ENCODE measurements at regions not wholly inside any gene's neighbourhood (a gene's known extent, or its start where the extent isn't known, plus 50 kb on each side); places are given as distances from the start of the nearest gene placed in this dataset.

GRCh38 chr18:45498287-45498658, 117.0 kb upstream of the SLC14A2 start:
- no peak for FAIRE-seq

GRCh38 chr18:45503990-45504389, 111.3 kb upstream of the SLC14A2 start:
- FAIRE-seq (no peak), DNase-seq (ENCODE audit: insufficient read length, low spot score) (no peak)
- TF ChIP-seq POU2F2 (IDR thresholded peaks at IDR 0.05; ENCODE audit: low read depth, low read length), result no peak
- TF ChIP-seq SPI1 (IDR thresholded peaks at IDR 0.05; ENCODE audit: low read depth, low read length), result no peak
- TF ChIP-seq POLR2A (IDR thresholded peaks at IDR 0.05; ENCODE audit: low read depth, low read length), result no peak
- TF ChIP-seq POLR2AphosphoS5 (IDR thresholded peaks at IDR 0.05; ENCODE audit: low read depth, low read length), result no peak
- no peak for TF ChIP-seq PAX5 (IDR thresholded peaks at IDR 0.05; ENCODE audit: insufficient read depth, low read length, severe bottlenecking)
- no peak for TF ChIP-seq TAF1 (IDR thresholded peaks at IDR 0.05; ENCODE audit: low read depth, low read length)

More at GRCh38 chr18:45498287-45498658, 117.0 kb upstream of the SLC14A2 start:
- TF ChIP-seq POLR2AphosphoS5 (IDR thresholded peaks at IDR 0.05; ENCODE audit: low read depth, low read length) (no peak), PAX5 (IDR thresholded peaks at IDR 0.05; ENCODE audit: insufficient read depth, low read length, severe bottlenecking) (no peak), SPI1 (IDR thresholded peaks at IDR 0.05; ENCODE audit: low read depth, low read length) (no peak), POLR2A (IDR thresholded peaks at IDR 0.05; ENCODE audit: low read depth, low read length) (no peak), TAF1 (IDR thresholded peaks at IDR 0.05; ENCODE audit: low read depth, low read length) (no peak), POU2F2 (IDR thresholded peaks at IDR 0.05; ENCODE audit: low read depth, low read length) (no peak)
- DNase-seq (ENCODE audit: insufficient read length, low spot score), result no peak

- DNase-seq (ENCODE audit: insufficient read length, low spot score), result no peak
- no peak for FAIRE-seq
- no peak for TF ChIP-seq POU2F2 (IDR thresholded peaks at IDR 0.05; ENCODE audit: low read depth, low read length)
- no peak for TF ChIP-seq SPI1 (IDR thresholded peaks at IDR 0.05; ENCODE audit: low read depth, low read length)
- TF ChIP-seq PAX5 (IDR thresholded peaks at IDR 0.05; ENCODE audit: insufficient read depth, low read length, severe bottlenecking), result no peak
- no peak for TF ChIP-seq TAF1 (IDR thresholded peaks at IDR 0.05; ENCODE audit: low read depth, low read length)
- TF ChIP-seq POLR2A (IDR thresholded peaks at IDR 0.05; ENCODE audit: low read depth, low read length), result no peak
- TF ChIP-seq POLR2AphosphoS5 (IDR thresholded peaks at IDR 0.05; ENCODE audit: low read depth, low read length), result no peak
These were observed 109.6 kb upstream of the SLC14A2 start for GRCh38 chr18:45505497-45506206.

GRCh38 chr18:45506951-45507350, 108.3 kb upstream of the SLC14A2 start:
- FAIRE-seq (no peak), DNase-seq (ENCODE audit: insufficient read length, low spot score) (no peak)
- TF ChIP-seq PAX5 (IDR thresholded peaks at IDR 0.05; ENCODE audit: insufficient read depth, low read length, severe bottlenecking), result no peak
- TF ChIP-seq POLR2A (IDR thresholded peaks at IDR 0.05; ENCODE audit: low read depth, low read length), result no peak
- no peak for TF ChIP-seq POU2F2 (IDR thresholded peaks at IDR 0.05; ENCODE audit: low read depth, low read length)
- TF ChIP-seq TAF1 (IDR thresholded peaks at IDR 0.05; ENCODE audit: low read depth, low read length), result no peak

GRCh38 chr18:45509535-45509934, 105.7 kb upstream of the SLC14A2 start:
- DNase-seq (ENCODE audit: insufficient read length, low spot score) (no peak), FAIRE-seq (no peak)

GRCh38 chr18:45510656-45511055, 104.6 kb upstream of the SLC14A2 start:
- TF ChIP-seq POU2F2 (IDR thresholded peaks at IDR 0.05; ENCODE audit: low read depth, low read length) (no peak), PAX5 (IDR thresholded peaks at IDR 0.05; ENCODE audit: insufficient read depth, low read length, severe bottlenecking) (no peak), TAF1 (IDR thresholded peaks at IDR 0.05; ENCODE audit: low read depth, low read length) (no peak), POLR2A (IDR thresholded peaks at IDR 0.05; ENCODE audit: low read depth, low read length) (no peak), POLR2AphosphoS5 (IDR thresholded peaks at IDR 0.05; ENCODE audit: low read depth, low read length) (no peak), SPI1 (IDR thresholded peaks at IDR 0.05; ENCODE audit: low read depth, low read length) (no peak)
- FAIRE-seq (no peak), DNase-seq (ENCODE audit: insufficient read length, low spot score) (no peak)

More at GRCh38 chr18:45509535-45509934, 105.7 kb upstream of the SLC14A2 start:
- TF ChIP-seq POU2F2 (IDR thresholded peaks at IDR 0.05; ENCODE audit: low read depth, low read length), result no peak
- no peak for TF ChIP-seq TAF1 (IDR thresholded peaks at IDR 0.05; ENCODE audit: low read depth, low read length)

- DNase-seq (ENCODE audit: insufficient read length, low spot score) (no peak), FAIRE-seq (no peak)
- no peak for TF ChIP-seq POU2F2 (IDR thresholded peaks at IDR 0.05; ENCODE audit: low read depth, low read length)
- no peak for TF ChIP-seq POLR2A (IDR thresholded peaks at IDR 0.05; ENCODE audit: low read depth, low read length)
- TF ChIP-seq PAX5 (IDR thresholded peaks at IDR 0.05; ENCODE audit: insufficient read depth, low read length, severe bottlenecking), result no peak
- TF ChIP-seq POLR2AphosphoS5 (IDR thresholded peaks at IDR 0.05; ENCODE audit: low read depth, low read length), result no peak
- TF ChIP-seq TAF1 (IDR thresholded peaks at IDR 0.05; ENCODE audit: low read depth, low read length), result no peak
- no peak for TF ChIP-seq SPI1 (IDR thresholded peaks at IDR 0.05; ENCODE audit: low read depth, low read length)
These were observed 102.8 kb upstream of the SLC14A2 start for GRCh38 chr18:45512363-45512953.

- no peak for TF ChIP-seq SPI1 (IDR thresholded peaks at IDR 0.05; ENCODE audit: low read depth, low read length)
- TF ChIP-seq TAF1 (IDR thresholded peaks at IDR 0.05; ENCODE audit: low read depth, low read length), result no peak
- TF ChIP-seq POLR2A (IDR thresholded peaks at IDR 0.05; ENCODE audit: low read depth, low read length), result no peak
- TF ChIP-seq POU2F2 (IDR thresholded peaks at IDR 0.05; ENCODE audit: low read depth, low read length), result no peak
- TF ChIP-seq PAX5 (IDR thresholded peaks at IDR 0.05; ENCODE audit: insufficient read depth, low read length, severe bottlenecking), result no peak
- TF ChIP-seq POLR2AphosphoS5 (IDR thresholded peaks at IDR 0.05; ENCODE audit: low read depth, low read length), result no peak
- FAIRE-seq (no peak), DNase-seq (ENCODE audit: insufficient read length, low spot score) (no peak)
These were observed 98.0 kb upstream of the SLC14A2 start for GRCh38 chr18:45517181-45517741.

- DNase-seq (ENCODE audit: insufficient read length, low spot score), result no peak
- no peak for TF ChIP-seq POU2F2 (IDR thresholded peaks at IDR 0.05; ENCODE audit: low read depth, low read length)
- no peak for TF ChIP-seq SPI1 (IDR thresholded peaks at IDR 0.05; ENCODE audit: low read depth, low read length)
- no peak for TF ChIP-seq PAX5 (IDR thresholded peaks at IDR 0.05; ENCODE audit: insufficient read depth, low read length, severe bottlenecking)
- TF ChIP-seq POLR2AphosphoS5 (IDR thresholded peaks at IDR 0.05; ENCODE audit: low read depth, low read length), result no peak
- TF ChIP-seq TAF1 (IDR thresholded peaks at IDR 0.05; ENCODE audit: low read depth, low read length), result no peak
- TF ChIP-seq POLR2A (IDR thresholded peaks at IDR 0.05; ENCODE audit: low read depth, low read length), result no peak
These were observed 96.7 kb upstream of the SLC14A2 start for GRCh38 chr18:45518311-45519155.

More at GRCh38 chr18:45518311-45519155, 96.7 kb upstream of the SLC14A2 start:
- no peak for FAIRE-seq
